Stimulated activated CD4-positive, alpha-beta T cell treated with anti-CD3 and anti-CD28 coated beads, Interleukin-2, amount 100 ng/mL, for 24 hours (primary cell): ENCODE measurements at regions not wholly inside any gene's neighbourhood (a gene's known extent, or its start where the extent isn't known, plus 50 kb on each side); places are given as distances from the start of the nearest gene placed in this dataset.

Experiments
- DNase-seq, 2 donors: peaks; one replicate each; pipeline ENCODE4 v3.0.0-alpha.2; 2020

GRCh38 chr10:83166344-83166743, 973.0 kb upstream of the GHITM start:
- DNase-seq: no peak

GRCh38 chr10:83167081-83167480, 972.2 kb upstream of the GHITM start:
- DNase-seq: no peak

- DNase-seq: no peak
Observed at GRCh38 chr10:83176901-83177300, 962.4 kb upstream of the GHITM start.

GRCh38 chr10:83178526-83178925, 960.8 kb upstream of the GHITM start:
- DNase-seq: no peak

- DNase-seq: no peak
Observed at GRCh38 chr10:83179371-83179770, 959.9 kb upstream of the GHITM start.

- DNase-seq: no peak
Observed at GRCh38 chr10:83182076-83182475, 957.2 kb upstream of the GHITM start.

- no peak for DNase-seq
Observed at GRCh38 chr10:83184641-83185040, 954.7 kb upstream of the GHITM start.

- DNase-seq: no peak
Observed at GRCh38 chr10:83190614-83191013, 948.7 kb upstream of the GHITM start.

- DNase-seq: no peak
Observed at GRCh38 chr10:83193026-83193425, 946.3 kb upstream of the GHITM start.

GRCh38 chr10:83195021-83195420, 944.3 kb upstream of the GHITM start:
- no peak for DNase-seq

GRCh38 chr10:83199374-83199773, 939.9 kb upstream of the GHITM start:
- DNase-seq: no peak

GRCh38 chr10:83205861-83206260, 933.4 kb upstream of the GHITM start:
- no peak for DNase-seq

- no peak for DNase-seq
Observed at GRCh38 chr10:83212632-83213334, 926.5 kb upstream of the GHITM start.

- DNase-seq: no peak
Observed at GRCh38 chr10:83214136-83214535, 925.2 kb upstream of the GHITM start.

- no peak for DNase-seq
Observed at GRCh38 chr10:83218205-83218604, 921.1 kb upstream of the GHITM start.

- no peak for DNase-seq
Observed at GRCh38 chr10:83222300-83222699, 917.0 kb upstream of the GHITM start.

GRCh38 chr10:83222832-83223742, 916.2 kb upstream of the GHITM start:
- no peak for DNase-seq

GRCh38 chr10:83225781-83226180, 913.5 kb upstream of the GHITM start:
- DNase-seq: no peak

- DNase-seq: no peak
Observed at GRCh38 chr10:83229991-83230390, 909.3 kb upstream of the GHITM start.

GRCh38 chr10:83233691-83234090, 905.6 kb upstream of the GHITM start:
- no peak for DNase-seq

- DNase-seq: no peak
Observed at GRCh38 chr10:83248106-83248631, 891.1 kb upstream of the GHITM start.

- DNase-seq: no peak
Observed at GRCh38 chr10:83250396-83250795, 888.9 kb upstream of the GHITM start.

- DNase-seq: no peak
Observed at GRCh38 chr10:83252169-83252568, 887.1 kb upstream of the GHITM start.

- no peak for DNase-seq
Observed at GRCh38 chr10:83252596-83252995, 886.7 kb upstream of the GHITM start.
